HCT116 (cell line): ENCODE measurements at regions not wholly inside any gene's neighbourhood (a gene's known extent, or its start where the extent isn't known, plus 50 kb on each side); places are given as distances from the start of the nearest gene placed in this dataset.

Experiments used
- ATAC-seq: fragments of 200-7000 bp; cut with Tn5 transposase; 2 replicates; pipeline ENCODE4 v1.9.1; 2020; ENCODE audit warnings: mild to moderate bottlenecking, moderate library complexity
- BruUV-seq: library from RNA; stranded (reverse); fragments of 400-500 nt; replicated peaks from 2 replicates; lab custom pipeline; 2021; lab: Mats Ljungman, UMichigan
- CTCF ChIA-PET: fragments of 300-600 bp; sonication (Branson Sonifier 250); formaldehyde crosslinking; loops from one replicate; lab custom pipeline; 2021; ENCODE audit warnings: antibody characterized with exemption; lab: Charles Lee
- POLR2A ChIA-PET: fragments of 300-600, 350-600 bp; sonication (Branson Sonifier 250); formaldehyde crosslinking; loops from one replicate; lab custom pipeline; 2021; ENCODE audit warnings: antibody characterized with exemption; lab: Charles Lee
- RAD21 ChIA-PET, 2 experiments: fragments of 300-600 bp; sonication (Branson Sonifier 250); formaldehyde crosslinking; loops; one replicate each; lab custom pipeline; 2023; ENCODE audit warnings: low total read pairs in 2 of 2; ENCODE audit not compliant: uncharacterized antibody in 2 of 2, unreplicated experiment in 2 of 2, low non-redundant PET in 1 of 2; lab: Charles Lee
- DNase-seq: peaks from one replicate; pipeline ENCODE4 v3.0.0-alpha.2; 2010; ENCODE audit warnings: low read depth, low spot score
- H2AFZ ChIP-seq: fragments of 200-600 bp; shearing (Covaris generic), sonication (generic); 2 replicates; pipeline ENCODE4 v1.6.1; 2017; ENCODE audit warnings: low read depth, mixed run types, mixed read lengths, antibody characterized with exemption, low read length; ENCODE audit not compliant: poor library complexity, severe bottlenecking
- H3K27ac ChIP-seq: 2 replicates; pipeline ENCODE4 v1.5.1; 2012; ENCODE audit warnings: low read depth, low read length
- H3K27me3 ChIP-seq: fragments of 200-600 bp; sonication (generic); 2 replicates; pipeline ENCODE4 v1.6.1; 2016; ENCODE audit warnings: mixed run types, low read length, mixed read lengths; ENCODE audit not compliant: insufficient read depth
- H3K36me3 ChIP-seq, 2 experiments: fragments of 200-500 bp in 1 of 2; fragments of 200-600 bp in 1 of 2; sonication (Bioruptor generic) in 1 of 2; sonication (generic) in 1 of 2; 2 replicates each; pipeline versions ENCODE4 v1.5.1 to v1.6.1; 2014 to 2016; ENCODE audit warnings: low read length in 2 of 2, inconsistent platforms in 1 of 2, mixed read lengths in 1 of 2, mixed run types in 1 of 2; ENCODE audit not compliant: insufficient read depth in 2 of 2, control insufficient read depth in 1 of 2
- H3K4me1 ChIP-seq, 2 experiments: fragments of 200-600 bp in 1 of 2; sonication (generic) in 1 of 2; 2 replicates each; pipeline versions ENCODE4 v1.5.1 to v1.6.1; 2012 to 2017; ENCODE audit warnings: low read length in 2 of 2, inconsistent platforms in 1 of 2, mild to moderate bottlenecking in 1 of 2, mixed read lengths in 1 of 2, mixed run types in 1 of 2, moderate library complexity in 1 of 2; ENCODE audit not compliant: insufficient read depth in 2 of 2, control insufficient read depth in 1 of 2
- H3K4me2 ChIP-seq: fragments of 200-600 bp; sonication (generic); 2 replicates; pipeline ENCODE4 v1.6.1; 2017; ENCODE audit warnings: mixed run types, low read length, mixed read lengths
- H3K4me3 ChIP-seq, 2 experiments: fragments of 200-600 bp in 1 of 2; sonication (generic) in 1 of 2; replicated peaks in 1 of 2; 2 replicates each; pipeline ENCODE4 v1.5.1; 2011 to 2016; ENCODE audit warnings: low read length in 2 of 2, control low read depth in 1 of 2, low read depth in 1 of 2, mild to moderate bottlenecking in 1 of 2, mixed read lengths in 1 of 2, mixed run types in 1 of 2
- H3K79me2 ChIP-seq: fragments of 200-600 bp; sonication (generic); 2 replicates; pipeline ENCODE4 v1.6.1; 2017; ENCODE audit warnings: mild to moderate bottlenecking, mixed run types, low read length, moderate library complexity, mixed read lengths; ENCODE audit not compliant: insufficient read depth
- H3K9ac ChIP-seq: fragments of 200-600 bp; sonication (generic); 2 replicates; pipeline ENCODE4 v1.6.1; 2016; ENCODE audit warnings: low read length, mixed read lengths
- H3K9me2 ChIP-seq: fragments of 200-600 bp; sonication (generic), shearing (Covaris generic); 2 replicates; pipeline ENCODE4 v1.6.1; 2017; ENCODE audit warnings: mixed run types, mild to moderate bottlenecking, moderate library complexity; ENCODE audit not compliant: insufficient read depth
- H3K9me3 ChIP-seq, 2 experiments: fragments of 200-500 bp in 1 of 2; fragments of 200-600 bp in 1 of 2; sonication (Bioruptor generic) in 1 of 2; sonication (generic) in 1 of 2; 2 replicates each; pipeline ENCODE4 v1.6.1; 2014 to 2017; ENCODE audit warnings: low read length in 2 of 2, mixed read lengths in 2 of 2, inconsistent platforms in 1 of 2, low read depth in 1 of 2, mild to moderate bottlenecking in 1 of 2, mixed run types in 1 of 2, moderate library complexity in 1 of 2; ENCODE audit not compliant: control insufficient read depth in 1 of 2, insufficient read depth in 1 of 2
- H4K20me1 ChIP-seq: fragments of 200-600 bp; sonication (generic), shearing (Covaris generic); 2 replicates; pipeline ENCODE4 v1.6.1; 2017; ENCODE audit warnings: mixed run types, mild to moderate bottlenecking, moderate library complexity; ENCODE audit not compliant: insufficient read depth
- CEBPB ChIP-seq: IDR thresholded peaks from 2 replicates; pipeline ENCODE4 v1.6.1; 2012; ENCODE audit warnings: low read depth
- ELF1 ChIP-seq: IDR thresholded peaks from 2 replicates; pipeline ENCODE4 v1.6.1; 2012; ENCODE audit warnings: low read depth, borderline replicate concordance
- EZH2phosphoT487 ChIP-seq: fragments of 200-600 bp; IDR thresholded peaks from 2 replicates; pipeline ENCODE4 v1.6.1; 2018; ENCODE audit warnings: antibody characterized with exemption, borderline replicate concordance
- MAX ChIP-seq: IDR thresholded peaks from 2 replicates; pipeline ENCODE4 v1.6.1; 2012
- POLR2A ChIP-seq: IDR thresholded peaks from 2 replicates; pipeline ENCODE4 v1.7.0; 2011; ENCODE audit warnings: borderline replicate concordance; ENCODE audit not compliant: insufficient read depth, insufficient read length; ENCODE audit errors: extremely low read depth
- RAD21 ChIP-seq: IDR thresholded peaks from 2 replicates; pipeline ENCODE4 v1.6.1; 2012; ENCODE audit warnings: low read depth, mild to moderate bottlenecking
- REST ChIP-seq: IDR thresholded peaks from 2 replicates; pipeline ENCODE4 v1.6.1; 2012; ENCODE audit warnings: low read depth
- SP1 ChIP-seq: IDR thresholded peaks from 2 replicates; pipeline ENCODE4 v1.6.1; 2012; ENCODE audit warnings: low read depth
- SRF ChIP-seq: IDR thresholded peaks from 2 replicates; pipeline ENCODE4 v1.6.1; 2012; ENCODE audit warnings: low read depth
- TCF7L2 ChIP-seq: IDR thresholded peaks from 2 replicates; pipeline ENCODE4 v1.7.0; 2011; ENCODE audit warnings: borderline replicate concordance, inconsistent platforms; ENCODE audit not compliant: insufficient read depth, insufficient read length; ENCODE audit errors: extremely low read depth
- ZFX ChIP-seq: fragments of 450-650 bp; IDR thresholded peaks from 2 replicates; pipeline ENCODE4 v1.6.1; 2017
- intact Hi-C: fragments of 100-400 bp; cut with micrococcal nuclease; formaldehyde crosslinking; loops from 2 replicates; pipeline ENCODE4 v1.10.0; 2022
- TF ChIP-seq, protein P1 (sequence below): IDR thresholded peaks from 2 replicates; pipeline ENCODE4 v1.6.1; 2011; ENCODE audit warnings: mild to moderate bottlenecking, low read length, moderate library complexity; ENCODE audit not compliant: insufficient replicate concordance; ENCODE audit errors: extremely low read depth
- TF ChIP-seq, protein P2 (sequence below): IDR thresholded peaks from 2 replicates; pipeline ENCODE4 v1.6.1; 2012

- no peak for TF ChIP-seq EZH2phosphoT487
- no peak for TF ChIP-seq ELF1
- no peak for TF ChIP-seq MAX
- TF ChIP-seq POLR2A: no peak
- no peak for TF ChIP-seq SRF
- TF ChIP-seq SP1: no peak
- TF ChIP-seq, protein P1, sequence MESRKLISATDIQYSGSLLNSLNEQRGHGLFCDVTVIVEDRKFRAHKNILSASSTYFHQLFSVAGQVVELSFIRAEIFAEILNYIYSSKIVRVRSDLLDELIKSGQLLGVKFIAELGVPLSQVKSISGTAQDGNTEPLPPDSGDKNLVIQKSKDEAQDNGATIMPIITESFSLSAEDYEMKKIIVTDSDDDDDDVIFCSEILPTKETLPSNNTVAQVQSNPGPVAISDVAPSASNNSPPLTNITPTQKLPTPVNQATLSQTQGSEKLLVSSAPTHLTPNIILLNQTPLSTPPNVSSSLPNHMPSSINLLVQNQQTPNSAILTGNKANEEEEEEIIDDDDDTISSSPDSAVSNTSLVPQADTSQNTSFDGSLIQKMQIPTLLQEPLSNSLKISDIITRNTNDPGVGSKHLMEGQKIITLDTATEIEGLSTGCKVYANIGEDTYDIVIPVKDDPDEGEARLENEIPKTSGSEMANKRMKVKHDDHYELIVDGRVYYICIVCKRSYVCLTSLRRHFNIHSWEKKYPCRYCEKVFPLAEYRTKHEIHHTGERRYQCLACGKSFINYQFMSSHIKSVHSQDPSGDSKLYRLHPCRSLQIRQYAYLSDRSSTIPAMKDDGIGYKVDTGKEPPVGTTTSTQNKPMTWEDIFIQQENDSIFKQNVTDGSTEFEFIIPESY: no peak
- TF ChIP-seq ZFX: no peak
- no peak for TF ChIP-seq TCF7L2
- TF ChIP-seq, protein P2, sequence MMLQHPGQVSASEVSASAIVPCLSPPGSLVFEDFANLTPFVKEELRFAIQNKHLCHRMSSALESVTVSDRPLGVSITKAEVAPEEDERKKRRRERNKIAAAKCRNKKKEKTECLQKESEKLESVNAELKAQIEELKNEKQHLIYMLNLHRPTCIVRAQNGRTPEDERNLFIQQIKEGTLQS: no peak
- TF ChIP-seq REST: no peak
- TF ChIP-seq RAD21: no peak
- no peak for TF ChIP-seq CEBPB
- Histone ChIP-seq H3K27ac (no peak overlapping the region), H3K4me1 (no peaks in the 10 kb centered on the region), H3K9ac (no peak overlapping the region), H3K4me2 (no peak overlapping the region), H3K36me3 (no peaks in the 10 kb centered on the region), H3K9me3 (no peaks in the 10 kb centered on the region), H2AFZ (no peak overlapping the region), H3K27me3 (no peaks in the 10 kb centered on the region; the same call in 1 of the 2 replicates), H3K79me2 (no peaks in the 10 kb centered on the region), H3K4me3 (no peak overlapping the region), H3K9me2 (no peaks in the 10 kb centered on the region), H4K20me1 (no peaks in the 10 kb centered on the region)
- intact Hi-C loops: no loop called here
- ChIA-PET RAD21 (no interaction called here), POLR2A (no interaction called here), CTCF (no interaction called here)
- no TSS peak for BruUV-seq
- DNase-seq (no peak), ATAC-seq (no peak)
Observed at GRCh38 chr3:69594286-69594685, 145.0 kb upstream of the MITF start.
